Activated T-helper 2 cell treated with anti-CD3 and anti-CD28 coated beads, Interferon-gamma antibody, Interleukin-2, Interleukin-4, amounts not matched to agents 10 μg/mL and 5 μg/mL and 100 μg/mL, durations not matched to agents 14 hours and 24 hours and 36 hours (primary cell): ENCODE measurements at regions not wholly inside any gene's neighbourhood (a gene's known extent, or its start where the extent isn't known, plus 50 kb on each side); places are given as distances from the start of the nearest gene placed in this dataset.

Experiments
- DNase-seq: peaks from one replicate; pipeline ENCODE4 v3.0.0; 2021; ENCODE audit warnings: low spot score
- H3K27ac Mint-ChIP-seq: one replicate; pipeline ENCODE4 v1.8.0; 2021; ENCODE audit warnings: mixed read lengths
- H3K27me3 Mint-ChIP-seq: one replicate; pipeline ENCODE4 v1.8.0; 2021; ENCODE audit warnings: low read depth, mixed read lengths
- H3K36me3 Mint-ChIP-seq: one replicate; pipeline ENCODE4 v1.8.0; 2021; ENCODE audit warnings: low read depth, mixed read lengths
- H3K4me1 Mint-ChIP-seq: one replicate; pipeline ENCODE4 v1.8.0; 2021; ENCODE audit warnings: low read depth, mixed read lengths
- H3K4me3 Mint-ChIP-seq: one replicate; pipeline ENCODE4 v1.8.0; 2021; ENCODE audit warnings: low read depth, mild to moderate bottlenecking, moderate library complexity, mixed read lengths
- H3K9me3 Mint-ChIP-seq: one replicate; pipeline ENCODE4 v1.8.0; 2021; ENCODE audit warnings: mixed read lengths
- intact Hi-C: fragments of 100-400 bp; cut with micrococcal nuclease; formaldehyde crosslinking; loops from one replicate; pipeline ENCODE4 v1.15.1; 2023

DNA sequence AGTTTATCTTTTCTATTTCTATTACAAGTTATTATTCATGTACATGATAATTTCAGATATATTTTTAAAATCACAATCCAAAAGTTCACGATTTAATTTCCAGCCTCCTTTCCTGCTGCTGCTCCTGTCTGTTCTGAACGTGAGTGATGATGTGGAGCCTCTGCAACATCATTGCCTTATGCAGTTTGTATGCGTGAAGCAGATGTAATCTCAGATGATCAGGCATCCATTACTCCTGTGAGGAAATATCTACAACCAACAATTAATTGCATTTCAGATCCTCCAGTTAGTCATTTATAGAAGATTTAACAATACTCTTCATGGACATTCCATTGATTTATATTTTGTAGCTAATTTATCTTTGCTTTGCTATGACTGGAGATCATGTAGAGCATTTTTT lies 668.7 kb upstream of the EPHA5 start:
- peaks cover 15% of the 10 kb centered on the region for H3K9me3 Mint-ChIP-seq
- H3K27ac Mint-ChIP-seq: no peak overlapping the region
- H3K4me1 Mint-ChIP-seq: no peaks in the 10 kb centered on the region
- DNase-seq: no peak
- intact Hi-C loops: no loop called here
- no peaks in the 10 kb centered on the region for H3K36me3 Mint-ChIP-seq
- H3K27me3 Mint-ChIP-seq: no peaks in the 10 kb centered on the region
- H3K4me3 Mint-ChIP-seq: no peak overlapping the region

DNA sequence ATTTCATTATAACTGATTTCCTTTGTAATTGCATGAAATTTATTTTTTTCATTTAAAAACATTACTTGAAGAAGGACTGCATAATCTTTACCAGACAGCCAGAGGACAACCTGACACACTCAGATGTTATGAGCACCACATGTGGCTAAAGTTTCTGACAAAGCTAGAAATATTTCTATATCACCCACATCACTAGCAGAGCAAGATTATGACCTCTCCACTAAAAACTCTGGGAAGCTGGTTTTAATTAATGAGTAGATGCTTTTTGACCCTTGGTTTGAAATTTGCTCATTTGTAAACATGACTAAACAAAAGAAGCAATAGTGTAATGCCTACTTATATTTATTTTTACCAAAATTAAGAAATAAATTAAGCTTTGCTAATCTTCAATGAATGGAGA lies 661.5 kb upstream of the EPHA5 start:
- Mint-ChIP-seq H3K9me3 (peaks cover 11% of the 10 kb centered on the region), H3K27ac (no peak overlapping the region), H3K36me3 (no peaks in the 10 kb centered on the region), H3K27me3 (no peaks in the 10 kb centered on the region), H3K4me3 (no peak overlapping the region), H3K4me1 (no peaks in the 10 kb centered on the region)
- intact Hi-C loops: no loop called here
- no peak for DNase-seq

DNA sequence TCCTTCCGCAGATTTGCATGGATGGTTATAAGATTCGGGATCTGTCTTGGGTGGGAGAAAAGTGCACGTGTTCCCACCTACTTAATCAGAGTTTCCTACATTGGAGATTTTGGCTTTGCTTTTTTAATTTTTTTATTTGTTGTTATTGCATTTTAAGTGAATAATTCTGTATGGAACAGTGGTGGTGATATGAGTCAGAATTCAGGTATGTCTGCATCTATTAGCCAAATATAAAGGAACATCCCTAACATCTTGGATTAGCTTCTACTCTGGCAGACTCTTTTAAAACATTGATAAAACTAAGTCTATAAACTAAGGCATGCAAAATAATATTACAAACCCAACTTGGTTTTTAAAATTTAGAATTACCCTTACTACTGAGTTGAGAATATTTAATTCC lies 659.8 kb upstream of the EPHA5 start:
- Mint-ChIP-seq H3K27me3 (no peaks in the 10 kb centered on the region), H3K36me3 (no peaks in the 10 kb centered on the region), H3K4me3 (no peak overlapping the region), H3K4me1 (no peaks in the 10 kb centered on the region), H3K27ac (no peak overlapping the region), H3K9me3 (peaks cover 8% of the 10 kb centered on the region)
- intact Hi-C loops: no loop called here
- no peak for DNase-seq

DNA sequence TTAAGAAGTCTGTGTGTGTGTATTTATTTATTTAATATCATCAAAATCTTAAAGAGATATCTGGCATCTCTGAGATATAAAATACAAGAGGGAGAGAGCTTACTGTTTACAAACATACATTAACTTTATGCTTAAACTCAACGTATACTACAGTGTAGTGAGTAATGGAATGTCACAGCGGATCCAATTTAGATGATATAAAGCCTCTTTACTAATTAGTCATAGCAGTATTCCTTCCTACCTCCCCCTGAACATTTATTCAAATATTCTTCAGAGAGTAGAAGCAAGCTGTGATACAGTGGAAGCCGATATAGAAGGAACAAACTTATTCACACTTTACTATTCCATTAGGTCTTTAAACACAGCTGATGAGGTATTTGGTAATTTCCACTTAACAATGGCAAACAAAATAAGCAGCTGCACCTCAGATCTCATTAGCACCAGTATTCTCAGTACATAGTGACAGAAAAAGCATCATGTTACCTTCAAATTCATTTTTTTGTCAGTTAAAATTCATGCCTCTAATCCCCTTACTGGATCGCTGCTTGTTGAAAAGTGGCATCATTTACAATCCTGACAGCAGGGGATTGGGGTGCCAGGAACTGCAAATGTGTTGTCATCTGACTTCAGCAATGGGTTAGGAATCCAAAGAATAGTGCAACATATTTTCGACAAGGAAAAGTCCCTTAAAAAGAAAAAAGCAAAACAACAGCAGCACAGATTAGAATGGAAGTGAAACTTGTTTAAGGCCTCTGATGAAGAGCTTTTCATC lies 658.7 kb upstream of the EPHA5 start:
- H3K27ac Mint-ChIP-seq: no peak overlapping the region
- no peak overlapping the region for H3K4me3 Mint-ChIP-seq
- DNase-seq: no peak
- H3K4me1 Mint-ChIP-seq: no peaks in the 10 kb centered on the region
- no peaks in the 10 kb centered on the region for H3K27me3 Mint-ChIP-seq
- no peaks in the 10 kb centered on the region for H3K36me3 Mint-ChIP-seq
- intact Hi-C loops: no loop called here
- H3K9me3 Mint-ChIP-seq: peaks cover 3% of the 10 kb centered on the region

DNA sequence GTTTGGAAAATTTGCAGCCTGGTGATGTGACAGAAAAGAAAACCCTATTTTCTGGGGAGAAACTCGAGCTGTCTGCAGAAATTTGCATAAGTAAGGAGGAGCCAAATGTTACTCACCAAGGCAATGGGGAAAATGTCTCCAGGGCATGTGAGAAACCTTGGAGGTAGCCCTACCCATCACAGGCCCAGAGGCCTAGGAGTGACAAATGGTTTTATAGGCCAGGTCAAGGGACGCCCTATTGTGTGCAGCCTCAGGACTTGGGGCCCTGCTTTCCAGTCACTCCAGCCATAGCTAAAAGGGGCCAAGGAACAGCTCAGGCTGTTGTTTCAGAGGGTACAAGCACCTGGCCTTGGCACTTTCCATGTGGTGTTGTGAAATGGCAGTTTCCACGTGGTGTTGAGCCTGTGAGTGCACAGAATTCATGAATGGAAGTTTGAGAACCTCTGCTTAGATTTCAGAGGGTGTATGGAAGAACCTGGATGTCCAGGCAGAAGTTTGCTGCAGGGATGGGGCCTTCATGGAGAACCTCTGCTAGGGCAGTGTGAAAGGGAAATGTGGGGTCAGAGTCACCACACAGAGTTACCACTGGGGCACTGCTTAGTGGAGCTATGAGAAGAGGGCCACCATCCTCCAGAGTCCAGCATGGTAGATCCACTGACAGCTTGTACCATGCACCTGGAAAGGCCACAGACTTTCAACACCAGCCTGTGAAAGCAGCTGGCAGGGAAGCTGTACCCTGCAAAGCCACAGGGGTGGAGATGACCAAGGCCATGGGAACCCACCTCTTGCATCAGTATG lies 637.6 kb upstream of the EPHA5 start:
- no peak overlapping the region for H3K27ac Mint-ChIP-seq
- no peaks in the 10 kb centered on the region for H3K27me3 Mint-ChIP-seq
- no peaks in the 10 kb centered on the region for H3K36me3 Mint-ChIP-seq
- no peak for DNase-seq
- H3K9me3 Mint-ChIP-seq: peaks cover 15% of the 10 kb centered on the region
- no peaks in the 10 kb centered on the region for H3K4me1 Mint-ChIP-seq
- intact Hi-C loops: no loop called here
- no peak overlapping the region for H3K4me3 Mint-ChIP-seq

DNA sequence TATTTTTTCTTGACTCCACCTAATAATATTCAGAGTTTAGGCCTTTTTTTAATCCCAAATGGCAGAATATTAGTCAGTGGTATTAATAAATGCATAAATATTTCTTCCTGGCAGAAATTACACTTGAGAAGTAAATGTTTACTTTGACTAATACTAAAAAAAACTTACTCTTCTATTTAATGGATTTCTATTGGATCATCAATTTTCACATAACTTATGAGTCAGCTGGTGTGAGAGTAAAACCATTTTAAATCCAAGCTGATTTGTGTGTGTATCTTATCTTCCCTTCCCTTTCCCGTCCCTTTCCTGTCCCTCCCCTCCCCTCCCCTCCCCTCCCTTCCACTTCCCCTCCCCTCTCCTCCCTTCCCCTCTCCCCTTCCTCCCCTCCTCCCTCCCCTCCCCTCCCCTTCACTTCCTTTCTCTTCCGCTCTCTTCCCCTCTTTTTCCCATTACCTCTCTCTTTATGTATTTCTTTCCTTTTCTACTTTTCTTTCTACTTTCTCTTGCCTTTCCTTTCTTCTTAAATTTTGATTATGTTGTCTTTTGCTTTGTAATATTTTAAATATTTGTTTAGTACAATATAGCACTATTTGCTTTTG lies 630.1 kb upstream of the EPHA5 start:
- DNase-seq: no peak
- intact Hi-C loops: no loop called here
- H3K36me3 Mint-ChIP-seq: no peaks in the 10 kb centered on the region
- H3K4me1 Mint-ChIP-seq: no peaks in the 10 kb centered on the region
- H3K4me3 Mint-ChIP-seq: no peak overlapping the region
- peaks cover 21% of the 10 kb centered on the region for H3K9me3 Mint-ChIP-seq
- H3K27ac Mint-ChIP-seq: no peak overlapping the region
- H3K27me3 Mint-ChIP-seq: no peaks in the 10 kb centered on the region

DNA sequence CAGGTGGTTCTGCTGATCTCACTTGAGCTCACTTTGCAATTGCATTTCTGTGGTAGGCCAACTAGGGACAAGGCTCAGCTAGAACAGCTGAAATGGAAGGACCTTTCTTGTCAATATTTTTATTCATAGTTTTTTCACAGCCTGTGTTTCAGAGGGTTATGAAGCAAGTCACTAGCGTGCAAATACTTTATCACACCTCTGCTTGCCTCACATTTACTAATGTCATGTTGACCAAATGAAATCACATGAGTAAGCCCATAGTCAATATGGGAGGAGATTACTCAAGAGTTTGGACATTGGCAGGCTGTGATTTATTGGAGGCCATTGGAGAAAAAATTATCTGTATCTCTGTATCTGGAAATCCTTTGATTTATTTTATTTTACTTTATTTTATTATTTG lies 628.3 kb upstream of the EPHA5 start:
- H3K9me3 Mint-ChIP-seq: peaks cover 33% of the 10 kb centered on the region
- H3K4me3 Mint-ChIP-seq: no peak overlapping the region
- H3K36me3 Mint-ChIP-seq: no peaks in the 10 kb centered on the region
- H3K27me3 Mint-ChIP-seq: no peaks in the 10 kb centered on the region
- H3K27ac Mint-ChIP-seq: no peak overlapping the region
- intact Hi-C loops: no loop called here
- H3K4me1 Mint-ChIP-seq: no peaks in the 10 kb centered on the region
- no peak for DNase-seq

DNA sequence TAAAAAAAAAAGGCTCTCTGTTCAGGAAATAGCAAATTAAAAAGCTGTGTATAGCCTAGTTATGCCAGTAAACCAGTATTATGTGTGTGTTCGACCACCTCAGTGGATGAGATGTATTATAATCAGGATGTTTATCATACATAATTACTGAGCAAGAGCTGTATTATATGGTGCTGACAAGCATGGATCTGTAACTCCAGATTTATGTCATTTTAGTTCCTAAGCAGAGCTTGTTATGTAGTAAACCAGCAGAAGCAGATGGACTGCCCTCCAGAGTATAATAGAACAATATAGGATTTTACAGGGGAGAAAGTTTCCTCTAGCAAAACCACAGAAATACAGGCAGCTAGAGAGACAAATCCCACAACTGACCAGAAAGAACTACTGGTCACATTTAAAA lies 627.4 kb upstream of the EPHA5 start:
- no peaks in the 10 kb centered on the region for H3K36me3 Mint-ChIP-seq
- no peak for DNase-seq
- H3K27me3 Mint-ChIP-seq: no peaks in the 10 kb centered on the region
- H3K4me3 Mint-ChIP-seq: no peak overlapping the region
- H3K9me3 Mint-ChIP-seq: peaks cover 35% of the 10 kb centered on the region
- no peak overlapping the region for H3K27ac Mint-ChIP-seq
- H3K4me1 Mint-ChIP-seq: no peaks in the 10 kb centered on the region
- intact Hi-C loops: no loop called here

DNA sequence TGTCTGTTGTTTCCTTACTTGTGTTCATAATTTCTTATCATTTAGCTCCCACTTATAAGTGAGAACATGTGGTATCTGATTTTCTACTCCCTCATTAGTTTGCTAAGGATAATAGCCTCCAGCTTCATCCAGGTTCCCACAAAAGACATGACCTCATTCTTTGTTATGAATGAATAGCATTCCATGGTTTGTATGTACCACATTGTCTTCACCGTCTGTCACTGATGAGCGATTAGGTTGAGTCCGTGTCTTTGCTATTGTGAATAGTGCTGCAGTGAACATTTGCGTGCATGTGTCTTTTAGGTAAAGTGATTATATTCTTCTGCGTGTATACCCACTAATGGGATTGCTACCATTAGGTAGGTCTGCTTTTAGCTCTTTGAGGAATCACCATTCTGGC lies 624.3 kb upstream of the EPHA5 start:
- Mint-ChIP-seq H3K4me3 (no peak overlapping the region), H3K4me1 (no peaks in the 10 kb centered on the region), H3K27ac (no peak overlapping the region), H3K27me3 (no peaks in the 10 kb centered on the region), H3K36me3 (no peaks in the 10 kb centered on the region), H3K9me3 (peaks cover 39% of the 10 kb centered on the region)
- DNase-seq: no peak
- intact Hi-C loops: no loop called here

DNA sequence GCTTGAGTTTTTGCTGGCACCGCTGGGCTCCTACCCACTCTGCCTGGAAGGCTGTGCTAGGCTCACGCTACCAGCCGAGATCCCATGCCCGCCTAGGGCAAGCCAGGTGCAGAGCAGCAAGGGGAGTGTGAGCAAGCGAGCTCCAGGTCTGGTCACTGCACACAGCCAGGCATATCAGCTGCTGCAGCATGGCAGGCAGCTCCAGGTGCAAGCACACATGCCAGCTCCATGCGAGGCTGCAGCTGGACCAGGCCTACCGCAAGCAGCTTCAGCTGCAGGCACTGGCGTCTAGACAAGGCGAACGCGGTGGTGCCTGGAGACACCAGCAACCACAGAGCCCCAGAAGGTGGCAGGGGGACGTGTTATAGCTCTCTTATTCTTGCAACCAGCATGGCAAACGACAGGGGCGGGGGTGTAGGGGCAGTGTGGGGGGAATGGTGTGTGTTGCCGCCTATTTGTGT lies 614.7 kb upstream of the EPHA5 start:
- intact Hi-C loops: no loop called here
- H3K9me3 Mint-ChIP-seq: peaks cover 24% of the 10 kb centered on the region
- no peaks in the 10 kb centered on the region for H3K4me1 Mint-ChIP-seq
- no peak overlapping the region for H3K4me3 Mint-ChIP-seq
- H3K36me3 Mint-ChIP-seq: no peaks in the 10 kb centered on the region
- H3K27ac Mint-ChIP-seq: no peak overlapping the region
- no peak for DNase-seq
- H3K27me3 Mint-ChIP-seq: no peaks in the 10 kb centered on the region

DNA sequence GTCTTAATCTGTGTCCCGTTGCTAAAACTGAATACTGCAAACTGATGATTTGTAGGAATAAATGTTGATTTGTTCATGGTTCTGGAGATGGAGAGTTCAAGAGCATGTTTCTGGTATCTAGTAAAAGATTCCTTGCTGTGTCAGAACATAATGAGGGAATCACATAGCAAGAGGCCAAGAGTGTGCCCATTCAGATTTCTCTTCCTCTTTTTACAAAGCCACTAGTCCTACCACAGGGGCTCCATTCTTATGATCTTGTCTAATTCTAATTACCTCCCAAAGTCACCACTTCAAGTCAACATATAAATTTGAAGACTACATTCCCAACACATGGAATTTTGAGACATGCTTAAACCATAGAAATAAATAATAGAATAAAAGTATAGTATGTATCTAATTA lies 608.8 kb upstream of the EPHA5 start:
- H3K36me3 Mint-ChIP-seq: no peaks in the 10 kb centered on the region
- H3K27ac Mint-ChIP-seq: no peak overlapping the region
- no peak for DNase-seq
- intact Hi-C loops: no loop called here
- H3K27me3 Mint-ChIP-seq: no peaks in the 10 kb centered on the region
- H3K4me1 Mint-ChIP-seq: no peaks in the 10 kb centered on the region
- H3K4me3 Mint-ChIP-seq: no peak overlapping the region
- peaks cover 26% of the 10 kb centered on the region for H3K9me3 Mint-ChIP-seq

DNA sequence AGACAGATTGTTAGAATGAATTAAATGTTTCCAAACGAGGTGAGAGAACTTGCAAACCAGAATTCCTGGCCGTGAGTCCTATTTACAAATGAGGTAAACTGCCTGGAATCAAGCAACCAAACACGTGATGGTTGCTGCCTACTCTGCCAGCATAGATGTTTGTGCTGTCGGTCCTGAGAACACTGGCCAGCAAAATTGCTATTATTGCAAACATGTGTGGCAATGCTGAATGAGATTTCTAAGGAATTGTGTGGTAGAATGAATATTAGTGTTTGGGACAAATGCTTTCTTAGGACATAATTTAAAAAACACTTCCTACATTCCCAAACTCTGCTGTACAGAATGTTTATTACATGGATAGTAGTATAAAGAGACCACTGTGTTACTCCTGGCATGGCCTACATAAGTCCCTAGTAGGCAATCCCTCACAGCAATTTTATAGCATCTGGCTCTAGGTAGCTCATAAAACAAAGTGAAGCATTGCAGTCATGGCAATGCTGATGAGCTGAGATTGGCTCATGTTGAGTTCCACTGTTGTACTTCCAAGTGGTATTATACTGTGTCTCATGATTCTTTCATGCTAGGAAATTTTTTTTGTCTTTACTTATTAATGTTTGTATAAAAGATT lies 605.2 kb upstream of the EPHA5 start:
- intact Hi-C loops: no loop called here
- peaks cover 15% of the 10 kb centered on the region for H3K9me3 Mint-ChIP-seq
- no peak for DNase-seq
- H3K27ac Mint-ChIP-seq: no peak overlapping the region
- H3K4me3 Mint-ChIP-seq: no peak overlapping the region
- no peaks in the 10 kb centered on the region for H3K27me3 Mint-ChIP-seq
- H3K36me3 Mint-ChIP-seq: no peaks in the 10 kb centered on the region
- no peaks in the 10 kb centered on the region for H3K4me1 Mint-ChIP-seq

DNA sequence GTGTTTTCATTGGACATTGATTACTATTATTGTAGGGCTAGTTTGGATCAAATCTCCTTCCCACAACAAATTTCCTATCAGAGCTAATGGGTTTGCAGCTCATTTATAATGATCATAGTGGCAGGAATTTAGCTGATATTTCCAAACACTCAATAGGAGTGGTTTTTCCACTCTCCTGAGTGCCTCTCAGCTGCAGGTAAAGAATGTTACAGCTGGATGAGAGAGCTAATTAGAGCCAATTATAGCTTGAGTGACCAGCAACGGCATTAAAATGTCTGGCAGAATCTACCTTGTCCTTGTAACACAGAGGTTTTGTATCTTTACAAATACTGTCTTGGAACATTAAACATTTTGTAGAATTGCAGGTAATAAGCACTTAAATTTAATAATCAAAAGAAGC lies 602.8 kb upstream of the EPHA5 start:
- Mint-ChIP-seq H3K27ac (no peak overlapping the region), H3K4me3 (no peak overlapping the region), H3K4me1 (no peaks in the 10 kb centered on the region), H3K27me3 (no peaks in the 10 kb centered on the region), H3K36me3 (no peaks in the 10 kb centered on the region), H3K9me3 (peaks cover 26% of the 10 kb centered on the region)
- DNase-seq: no peak
- intact Hi-C loops: no loop called here
